Neural cell (in vitro differentiated cells): ENCODE measurements at regions not wholly inside any gene's neighbourhood (a gene's known extent, or its start where the extent isn't known, plus 50 kb on each side); places are given as distances from the start of the nearest gene placed in this dataset.

Experiments used
- H2AFZ ChIP-seq: fragments of 200-600, 300-800 bp; sonication (generic), shearing (Covaris generic); 2 replicates; pipeline ENCODE4 v1.6.0; 2014; ENCODE audit warnings: low read depth, mild to moderate bottlenecking, antibody characterized with exemption, low read length, moderate library complexity
- H3F3A ChIP-seq: fragments of 200-600 bp; shearing (Covaris generic); 2 replicates; pipeline ENCODE4 v1.6.1; 2016; ENCODE audit warnings: mild to moderate bottlenecking, moderate library complexity, mixed read lengths, antibody characterized with exemption, low read length; ENCODE audit not compliant: insufficient read depth, poor library complexity, severe bottlenecking
- H3K27ac ChIP-seq: fragments of 200-600, 300-800 bp; sonication (generic), shearing (Covaris generic); 2 replicates; pipeline ENCODE4 v1.5.1; 2014; ENCODE audit warnings: mild to moderate bottlenecking, low read length, moderate library complexity
- H3K27me3 ChIP-seq: fragments of 300-800, 200-600 bp; sonication (generic), shearing (Covaris generic); 2 replicates; pipeline ENCODE4 v1.6.0; 2014; ENCODE audit warnings: mild to moderate bottlenecking, low read depth, low read length, moderate library complexity; ENCODE audit not compliant: insufficient read depth
- H3K36me3 ChIP-seq: fragments of 300-800, 200-600 bp; sonication (generic), shearing (Covaris generic); 2 replicates; pipeline ENCODE4 v1.5.1; 2014; ENCODE audit warnings: mild to moderate bottlenecking, antibody characterized with exemption, low read length, moderate library complexity; ENCODE audit not compliant: insufficient read depth
- H3K4me2 ChIP-seq: fragments of 300-800, 200-600 bp; sonication (generic), shearing (Covaris generic); 2 replicates; pipeline ENCODE4 v1.6.0; 2014; ENCODE audit warnings: mild to moderate bottlenecking, low read length
- H3K4me3 ChIP-seq: fragments of 300-800, 200-600 bp; sonication (generic), shearing (Covaris generic); 2 replicates; pipeline ENCODE4 v1.5.1; 2014; ENCODE audit warnings: mild to moderate bottlenecking, low read length, moderate library complexity
- H3K79me2 ChIP-seq: fragments of 200-600 bp; shearing (Covaris generic); replicated peaks from 2 replicates; pipeline ENCODE4 v1.6.0; 2014; ENCODE audit warnings: mild to moderate bottlenecking, low read length, moderate library complexity; ENCODE audit not compliant: insufficient read depth
- H3K9ac ChIP-seq: fragments of 300-800, 200-600 bp; sonication (generic), shearing (Covaris generic); 2 replicates; pipeline ENCODE4 v1.6.1; 2016; ENCODE audit warnings: mild to moderate bottlenecking, low read length, mixed read lengths
- H3K9me2 ChIP-seq: fragments of 200-600 bp; shearing (Covaris generic); 2 replicates; pipeline ENCODE4 v1.6.1; 2016; ENCODE audit warnings: mild to moderate bottlenecking, low read length, mixed read lengths; ENCODE audit not compliant: insufficient read depth
- H3K9me3 ChIP-seq: fragments of 200-600, 300-800 bp; sonication (generic), shearing (Covaris generic); 2 replicates; pipeline ENCODE4 v1.6.1; 2016; ENCODE audit warnings: mild to moderate bottlenecking, mixed run types, low read length, moderate library complexity, mixed read lengths
- H4K20me1 ChIP-seq: fragments of 200-600 bp; shearing (Covaris generic); 2 replicates; pipeline ENCODE4 v1.6.1; 2016; ENCODE audit warnings: mild to moderate bottlenecking, mixed run types; ENCODE audit not compliant: insufficient read depth
- CTCF ChIP-seq: fragments of 450-650 bp; IDR thresholded peaks from 2 replicates; pipeline ENCODE4 v1.5.1; 2014; ENCODE audit warnings: antibody characterized with exemption, mild to moderate bottlenecking, moderate library complexity; ENCODE audit not compliant: poor library complexity, severe bottlenecking
- EP300 ChIP-seq: fragments of 450-650 bp; conservative IDR thresholded peaks from 2 replicates; pipeline ENCODE4 v1.6.1; 2014; ENCODE audit warnings: antibody characterized with exemption, mild to moderate bottlenecking, moderate library complexity; ENCODE audit not compliant: poor library complexity, severe bottlenecking
- EZH2 ChIP-seq: fragments of 200-600, 300-800 bp; shearing (Covaris generic), sonication (generic); IDR thresholded peaks from 2 replicates; pipeline ENCODE4 v1.6.1; 2014; ENCODE audit warnings: antibody characterized with exemption, low read length, borderline replicate concordance, mild to moderate bottlenecking; ENCODE audit not compliant: insufficient read depth, poor library complexity, severe bottlenecking
- MXI1 ChIP-seq: fragments of 450-650 bp; conservative IDR thresholded peaks from 2 replicates; pipeline ENCODE4 v1.6.1; 2014; ENCODE audit warnings: antibody characterized with exemption, mild to moderate bottlenecking; ENCODE audit not compliant: poor library complexity, severe bottlenecking
- POLR2AphosphoS5 ChIP-seq: IDR thresholded peaks from 2 replicates; pipeline ENCODE4 v1.6.1; 2012
- RAD21 ChIP-seq: fragments of 450-650 bp; conservative IDR thresholded peaks from 2 replicates; pipeline ENCODE4 v1.6.1; 2014; ENCODE audit warnings: antibody characterized with exemption, mild to moderate bottlenecking, moderate library complexity
- REST ChIP-seq: IDR thresholded peaks from 2 replicates; pipeline ENCODE4 v1.6.1; 2012; ENCODE audit warnings: borderline replicate concordance
- SMC3 ChIP-seq: fragments of 450-650 bp; conservative IDR thresholded peaks from 2 replicates; pipeline ENCODE4 v1.6.1; 2014; ENCODE audit warnings: antibody characterized with exemption, mild to moderate bottlenecking, moderate library complexity; ENCODE audit not compliant: poor library complexity
- TAF1 ChIP-seq: IDR thresholded peaks from 2 replicates; pipeline ENCODE4 v1.6.1; 2012; ENCODE audit warnings: low read depth

- Histone ChIP-seq H2AFZ (no peak overlapping the region), H3K9me3 (no peaks in the 10 kb centered on the region), H3K9ac (no peak overlapping the region), H3K27me3 (no peaks in the 10 kb centered on the region), H3F3A (no peaks in the 10 kb centered on the region), H3K4me3 (no peak overlapping the region), H3K36me3 (no peaks in the 10 kb centered on the region), H3K79me2 (no peaks in the 10 kb centered on the region), H3K4me2 (no peak overlapping the region), H4K20me1 (no peaks in the 10 kb centered on the region), H3K27ac (no peak overlapping the region), H3K9me2 (no peaks in the 10 kb centered on the region)
- TF ChIP-seq SMC3, result no peak
- TF ChIP-seq TAF1, result no peak
- no peak for TF ChIP-seq MXI1
- TF ChIP-seq REST, result no peak
- TF ChIP-seq POLR2AphosphoS5, result no peak
Measured at GRCh38 chr13:97534540-97534939, 100.6 kb downstream of the RAP2A start.

DNA sequence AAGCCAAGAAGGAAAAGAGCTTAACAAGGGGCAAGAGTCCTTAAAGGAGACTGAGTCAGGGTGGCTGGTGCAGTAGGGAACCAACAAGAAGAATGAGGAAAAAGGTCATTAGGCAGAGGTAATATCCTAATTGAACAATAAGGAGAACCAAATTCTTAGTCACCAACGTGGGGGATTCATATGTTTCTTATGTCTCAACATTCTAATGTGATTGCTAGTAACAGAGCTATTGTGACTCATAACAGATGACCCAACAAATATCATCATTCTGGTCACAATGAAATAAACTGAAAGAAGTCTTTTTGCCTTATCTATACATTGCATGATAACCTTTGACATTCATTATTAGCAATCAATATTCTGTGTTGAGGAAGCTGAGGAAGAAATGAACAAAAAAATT is 101.6 kb downstream of the RAP2A start:
- Histone ChIP-seq H3K9me3 (no peaks in the 10 kb centered on the region), H3K4me2 (no peak overlapping the region), H3K36me3 (no peaks in the 10 kb centered on the region), H2AFZ (no peak overlapping the region), H3K4me3 (no peak overlapping the region), H3K79me2 (no peaks in the 10 kb centered on the region), H3K27ac (no peak overlapping the region), H3K9me2 (no peaks in the 10 kb centered on the region), H3K27me3 (no peaks in the 10 kb centered on the region), H3K9ac (no peak overlapping the region), H4K20me1 (no peaks in the 10 kb centered on the region), H3F3A (no peaks in the 10 kb centered on the region)
- no peak for TF ChIP-seq REST
- no peak for TF ChIP-seq RAD21
- no peak for TF ChIP-seq EZH2
- no peak for TF ChIP-seq CTCF
- no peak for TF ChIP-seq MXI1
- TF ChIP-seq EP300, result no peak
- TF ChIP-seq TAF1, result no peak
- no peak for TF ChIP-seq POLR2AphosphoS5
- no peak for TF ChIP-seq SMC3
